ENCODE measurements at regions not wholly inside any gene's neighbourhood (a gene's known extent, or its start where the extent isn't known, plus 50 kb on each side); places are given as distances from the start of the nearest gene placed in this dataset.
"Not testable (repeated sequence)": the region's sequence is repeated elsewhere in the genome, so short reads cannot be mapped to it uniquely, and the experiment has no call there.

GRCh38 chr5:36739751-36740221 is 133.4 kb downstream of the SLC1A3 start:
- no peak overlapping the region for H3K4me3 ChIP-seq (ENCODE audit: low read length)
- DNase-seq (ENCODE audit: low read depth): peak; percentile 59
- TF ChIP-seq CTCF (conservative IDR thresholded peaks at IDR 0.05; ENCODE audit: low read length): peak; percentile 84

- H3K4me3 ChIP-seq (ENCODE audit: low read length): no peak overlapping the region
- no peak for TF ChIP-seq CTCF (conservative IDR thresholded peaks at IDR 0.05; ENCODE audit: low read length)
- no peak for DNase-seq (ENCODE audit: low read depth)
Observed at GRCh38 chr5:36740259-36740898, 134.0 kb downstream of the SLC1A3 start.

DNA sequence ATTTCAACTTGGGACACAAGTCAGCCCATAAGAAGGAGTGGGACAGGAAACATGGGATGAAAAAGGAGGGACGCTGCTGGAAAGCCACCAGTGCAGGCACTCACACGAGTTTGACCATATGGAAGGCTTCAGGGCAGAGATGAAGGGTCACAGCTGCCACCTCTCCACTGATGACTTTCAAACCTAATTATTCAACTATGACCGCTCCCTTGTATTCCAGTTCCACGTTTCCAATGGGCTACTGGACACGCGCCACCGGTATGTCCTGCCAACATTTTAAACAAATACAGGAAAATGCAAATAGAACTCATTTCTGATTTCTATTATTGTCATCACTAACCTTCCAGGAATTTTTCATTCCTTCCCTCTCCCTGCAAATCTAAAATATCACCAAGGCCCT is 134.7 kb downstream of the SLC1A3 start:
- no peak for TF ChIP-seq CTCF (conservative IDR thresholded peaks at IDR 0.05; ENCODE audit: low read length)
- no peak overlapping the region for H3K4me3 ChIP-seq (ENCODE audit: low read length)
- no peak for DNase-seq (ENCODE audit: low read depth)

GRCh38 chr5:36743891-36744772 is 132.4 kb upstream of the NIPBL start:
- H3K4me3 ChIP-seq (ENCODE audit: low read length): peak overlapping the region; percentile 73
- peak; percentile 52 for DNase-seq (ENCODE audit: low read depth)
- peak; percentile 65 for TF ChIP-seq CTCF (conservative IDR thresholded peaks at IDR 0.05; ENCODE audit: low read length)

GRCh38 chr5:36744773-36745589 is 131.6 kb upstream of the NIPBL start:
- peak; percentile 31 for DNase-seq (ENCODE audit: low read depth)
- TF ChIP-seq CTCF (conservative IDR thresholded peaks at IDR 0.05; ENCODE audit: low read length): peak; percentile 1; the same call in 1 of the 2 replicates
- peak overlapping the region; percentile 73 for H3K4me3 ChIP-seq (ENCODE audit: low read length)

DNA sequence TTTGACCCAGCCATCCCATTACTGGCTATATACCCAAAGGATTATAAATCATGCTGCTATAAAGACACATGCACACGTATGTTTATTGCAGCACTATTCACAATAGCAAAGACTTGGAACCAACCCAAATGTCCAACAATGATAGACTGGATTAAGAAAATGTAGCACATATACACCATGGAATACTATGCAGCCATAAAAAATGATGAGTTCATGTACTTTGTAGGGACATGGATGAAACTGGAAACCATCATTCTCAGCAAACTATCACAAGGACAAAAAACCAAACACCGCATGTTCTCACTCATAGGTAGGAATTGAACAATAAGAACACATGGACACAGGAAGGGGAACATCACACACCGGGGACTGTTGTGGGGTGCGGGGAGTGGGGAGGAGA is 128.8 kb upstream of the NIPBL start:
- not testable (repeated sequence) for DNase-seq (ENCODE audit: low read depth); H3K4me3 ChIP-seq (ENCODE audit: low read length)

- H3K4me3 ChIP-seq (ENCODE audit: low read length): no peak overlapping the region
- no peak for DNase-seq (ENCODE audit: low read depth)
- TF ChIP-seq CTCF (conservative IDR thresholded peaks at IDR 0.05; ENCODE audit: low read length): peak; percentile 12; the same call in 1 of the 2 replicates
Observed at GRCh38 chr5:36751886-36752285, 124.7 kb upstream of the NIPBL start.

Data from AG10803 (cell line).